ENCODE measurements at regions not wholly inside any gene's neighbourhood (a gene's known extent, or its start where the extent isn't known, plus 50 kb on each side); places are given as distances from the start of the nearest gene placed in this dataset.

GRCh38 chr9:1939926-1940368, 75.2 kb upstream of the SMARCA2 start:
- DNase-seq: peak; percentile 23

DNA sequence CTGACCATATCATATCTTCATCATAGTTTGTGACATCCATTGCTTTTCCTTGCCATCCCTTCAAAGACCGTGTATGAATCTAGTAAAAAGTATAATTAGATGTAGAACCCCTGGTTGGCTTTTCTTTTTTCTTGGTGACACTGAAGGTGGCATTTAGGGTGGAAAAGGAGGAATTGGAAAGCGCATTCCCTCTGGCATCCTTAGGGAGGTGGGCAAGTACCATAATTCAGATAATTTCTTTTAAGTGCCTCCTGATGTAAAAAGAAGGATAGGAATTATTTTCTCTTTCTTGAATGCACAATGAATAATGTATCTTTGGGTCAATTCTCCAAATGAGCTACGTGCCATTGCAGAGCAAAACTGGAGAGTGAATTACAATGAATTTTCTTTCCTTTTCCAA, 73.2 kb upstream of the SMARCA2 start:
- DNase-seq: no peak

- no peak for DNase-seq
Measured at GRCh38 chr9:1946526-1947283, 68.4 kb upstream of the SMARCA2 start.

DNA sequence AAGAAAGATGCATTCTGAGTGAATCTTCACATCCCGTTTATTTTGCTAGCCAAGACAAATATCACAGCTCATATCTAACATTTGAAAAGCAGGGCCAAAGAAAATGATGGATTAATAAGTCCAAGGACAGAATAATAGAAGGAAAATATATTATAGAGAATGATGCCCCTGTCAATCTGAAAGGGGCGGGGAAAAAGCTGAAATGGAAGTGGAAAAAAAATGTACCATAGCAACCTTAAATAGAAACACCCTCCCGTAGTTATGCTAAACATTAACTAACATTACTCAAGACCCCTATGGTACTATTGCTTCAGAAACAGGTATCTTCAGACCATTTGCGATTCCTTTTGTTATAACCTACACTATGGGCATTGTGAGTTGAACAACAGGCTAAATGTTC, 67.7 kb upstream of the SMARCA2 start:
- no peak for DNase-seq

DNA sequence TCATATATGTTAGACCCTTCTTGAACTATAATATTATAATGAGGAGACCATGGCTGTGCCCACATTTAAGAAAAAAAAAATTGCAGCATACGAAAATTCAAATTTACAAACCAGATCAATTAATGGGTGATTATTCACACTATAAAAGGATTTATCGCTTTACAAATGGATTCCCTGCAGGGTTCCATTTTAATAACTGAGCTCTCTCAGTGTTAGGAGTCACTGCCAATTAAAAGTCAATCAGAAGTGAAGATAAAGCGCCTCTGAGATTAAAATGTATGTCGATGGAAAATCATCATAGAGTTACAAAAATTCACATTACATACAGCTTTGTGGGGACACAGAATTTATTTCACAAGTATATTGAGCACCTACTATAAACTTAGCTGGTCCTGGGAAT, 66.6 kb upstream of the SMARCA2 start:
- no peak for DNase-seq

- DNase-seq: no peak
Measured at GRCh38 chr9:1951446-1951845, 63.7 kb upstream of the SMARCA2 start.

DNA sequence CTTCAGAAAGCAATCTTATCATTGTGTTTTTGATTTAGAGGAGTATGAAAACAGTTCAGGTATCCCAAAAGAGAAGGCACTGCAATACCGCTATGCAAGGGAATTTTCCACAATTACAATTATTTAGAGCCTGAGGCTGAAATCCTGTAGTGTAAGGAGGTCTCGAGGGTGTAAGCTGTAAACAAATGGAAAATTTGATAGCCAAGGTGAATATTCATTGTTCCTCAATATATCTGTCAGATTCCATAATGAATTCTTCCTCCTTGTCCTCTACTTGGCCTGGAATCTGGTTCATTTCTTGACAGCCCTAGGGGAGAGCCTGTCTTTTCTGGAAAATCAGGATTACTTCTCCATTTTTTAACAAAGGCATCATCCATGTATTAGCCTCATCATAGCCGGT, 63.1 kb upstream of the SMARCA2 start:
- no peak for DNase-seq

DNA sequence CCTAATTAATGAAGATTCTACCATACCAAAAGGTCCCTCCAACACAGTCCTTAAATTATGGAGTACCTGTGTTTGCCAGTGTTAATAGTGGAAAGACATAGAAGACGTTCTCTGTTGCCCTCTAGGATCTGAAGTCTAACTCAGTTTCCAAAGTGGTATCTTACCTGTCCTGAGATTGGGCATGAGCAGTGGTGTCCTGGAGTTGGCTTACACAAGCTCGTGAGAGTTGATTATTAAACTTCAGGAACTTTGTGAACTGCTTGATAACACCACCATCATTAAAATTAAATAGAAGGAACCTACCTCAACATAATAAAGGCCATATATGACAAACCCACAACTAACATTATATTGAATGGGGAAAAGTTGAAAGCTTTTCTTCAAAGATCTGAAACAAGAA, 60.9 kb upstream of the SMARCA2 start:
- DNase-seq: no peak

DNA sequence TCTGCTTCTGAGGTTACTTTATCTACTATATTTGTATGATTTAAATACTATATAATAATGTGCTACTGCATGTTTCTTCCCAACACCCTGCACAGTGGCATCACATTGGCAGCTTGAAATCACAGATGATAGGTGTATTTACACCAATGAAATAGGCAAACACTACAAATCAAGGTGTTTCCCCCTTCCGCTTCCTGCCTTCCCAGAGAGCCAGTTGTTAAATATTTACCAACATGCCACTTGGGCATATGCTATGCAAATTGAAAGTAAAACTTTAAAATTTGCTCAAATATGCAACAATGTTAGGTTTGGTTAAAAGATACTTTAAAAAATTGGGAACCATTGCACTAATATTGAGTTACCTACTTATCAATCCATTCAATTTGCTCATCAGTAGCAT, 58.2 kb upstream of the SMARCA2 start:
- no peak for DNase-seq

GRCh38 chr9:1957856-1958255, 57.3 kb upstream of the SMARCA2 start:
- no peak for DNase-seq

GRCh38 chr9:1959371-1959770, 55.8 kb upstream of the SMARCA2 start:
- no peak for DNase-seq

DNA sequence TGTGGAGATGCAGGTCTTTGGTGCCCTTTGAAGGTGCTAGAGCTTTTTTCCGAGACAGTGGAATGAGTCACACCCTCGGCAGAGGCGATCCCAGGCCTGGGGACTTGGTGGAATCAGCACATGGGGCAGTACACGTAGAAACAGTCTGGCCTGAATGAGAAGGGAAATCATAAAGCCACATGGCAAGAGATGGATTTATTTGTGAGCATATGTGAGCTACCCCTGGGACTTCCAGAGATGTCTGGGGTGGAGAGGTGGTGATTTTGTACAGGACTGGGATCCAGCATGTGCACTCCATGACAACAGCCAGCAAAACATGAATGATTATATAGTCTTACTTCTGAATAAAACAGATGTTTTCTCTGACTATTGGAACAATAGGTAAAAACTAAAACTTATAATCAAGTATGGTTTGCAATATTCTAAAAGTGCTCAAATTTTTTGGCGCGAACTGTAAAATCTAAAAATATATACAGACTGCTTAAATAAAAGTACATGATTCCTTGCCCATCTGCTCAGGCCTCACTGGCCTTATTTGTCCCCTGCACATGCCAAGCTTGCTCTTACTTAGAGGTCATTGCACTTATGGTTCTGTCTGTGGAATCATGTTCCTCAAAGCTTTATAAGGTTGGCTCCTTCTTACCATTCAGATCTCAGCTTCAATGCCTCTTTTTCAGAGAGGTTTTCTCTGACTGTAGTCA, 54.7 kb upstream of the SMARCA2 start:
- DNase-seq: no peak

DNA sequence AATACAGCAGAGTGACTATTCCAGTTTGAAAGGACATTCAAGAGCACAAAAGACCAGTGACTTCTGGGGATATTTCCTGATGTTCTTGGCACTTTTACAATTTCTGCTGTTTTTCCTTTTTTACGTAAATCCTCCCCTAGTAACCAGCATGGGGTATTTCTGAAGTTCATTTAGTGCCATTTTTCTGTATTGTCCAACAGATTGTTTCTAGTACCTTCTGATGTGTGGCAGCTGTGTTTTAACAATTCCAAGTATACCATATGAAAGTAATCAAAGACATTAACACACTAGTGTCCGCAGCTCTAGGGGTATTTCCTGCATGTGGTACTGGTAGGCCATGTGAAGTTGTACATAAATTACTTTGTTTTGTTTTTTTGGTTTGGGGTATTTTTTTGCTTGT, 53.0 kb upstream of the SMARCA2 start:
- DNase-seq: no peak

- no peak for DNase-seq
Measured at GRCh38 chr9:1962588-1963106, 52.5 kb upstream of the SMARCA2 start.

DNA sequence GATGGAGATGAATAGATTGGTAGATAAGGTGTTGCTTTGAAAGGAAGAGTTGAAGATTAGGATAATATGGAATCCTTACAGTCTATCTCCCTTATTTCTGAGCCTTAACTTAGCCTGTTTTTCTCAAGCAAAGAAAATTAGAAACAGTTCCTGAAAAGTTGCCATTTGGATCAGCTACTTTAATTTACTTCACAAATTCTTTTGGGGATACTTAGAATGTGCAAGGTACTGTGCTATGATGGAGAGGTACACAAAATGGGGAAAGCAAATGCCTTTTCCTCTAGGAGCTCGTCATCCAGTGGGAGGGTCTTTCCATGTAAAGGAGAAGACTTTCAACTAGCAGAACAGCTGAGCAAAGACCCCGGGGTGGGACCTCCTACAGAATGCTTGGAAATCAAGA, 51.1 kb upstream of the SMARCA2 start:
- DNase-seq: no peak
